HG03196 (cell line): ENCODE measurements at regions not wholly inside any gene's neighbourhood (a gene's known extent, or its start where the extent isn't known, plus 50 kb on each side); places are given as distances from the start of the nearest gene placed in this dataset.

ENCODE experiments used
- ATAC-seq: cut with Tn5 transposase; IDR thresholded peaks from one replicate; pipeline ENCODE4 v1.9.1; 2021; ENCODE audit not compliant: unreplicated experiment

GRCh38 chr2:38427936-38428335, 50.9 kb upstream of the ATL2 start:
- no peak for ATAC-seq

- no peak for ATAC-seq
Measured at GRCh38 chr2:38427054-38427453, 50.0 kb upstream of the ATL2 start.
